HG03175 (cell line): ENCODE measurements at regions not wholly inside any gene's neighbourhood (a gene's known extent, or its start where the extent isn't known, plus 50 kb on each side); places are given as distances from the start of the nearest gene placed in this dataset.
"Not testable (repeated sequence)": the region's sequence is repeated elsewhere in the genome, so short reads cannot be mapped to it uniquely, and the experiment has no call there.

ENCODE experiments used
- ATAC-seq: cut with Tn5 transposase; IDR thresholded peaks from one replicate; pipeline ENCODE4 v1.9.1; 2021; ENCODE audit warnings: mild to moderate bottlenecking, moderate library complexity; ENCODE audit not compliant: unreplicated experiment

- no peak for ATAC-seq
Observed at GRCh38 chr17:74126179-74126900, 77.1 kb upstream of the RPL38 start.

DNA sequence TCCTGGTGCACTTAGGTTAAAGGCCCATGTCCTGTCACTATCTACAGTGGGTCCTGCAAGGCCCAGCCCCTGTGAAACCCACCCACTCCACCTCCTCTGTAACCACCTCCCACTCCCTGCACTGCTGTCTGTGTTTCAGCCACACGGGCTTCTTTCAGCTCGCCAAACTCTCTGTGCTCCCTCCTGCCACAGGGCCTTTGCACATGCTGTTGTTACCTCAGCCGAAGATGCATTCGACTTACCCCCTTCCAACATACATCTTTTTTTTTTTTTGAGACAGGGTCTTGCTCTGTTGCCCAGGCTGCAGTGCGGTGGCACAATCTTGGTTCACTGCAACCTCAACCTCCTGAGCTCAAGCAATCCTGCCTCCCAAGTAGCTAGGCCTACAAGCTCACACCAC is 76.5 kb upstream of the RPL38 start:
- ATAC-seq, result no peak

GRCh38 chr17:74128456-74129211 is 74.8 kb upstream of the RPL38 start:
- ATAC-seq, result no peak

DNA sequence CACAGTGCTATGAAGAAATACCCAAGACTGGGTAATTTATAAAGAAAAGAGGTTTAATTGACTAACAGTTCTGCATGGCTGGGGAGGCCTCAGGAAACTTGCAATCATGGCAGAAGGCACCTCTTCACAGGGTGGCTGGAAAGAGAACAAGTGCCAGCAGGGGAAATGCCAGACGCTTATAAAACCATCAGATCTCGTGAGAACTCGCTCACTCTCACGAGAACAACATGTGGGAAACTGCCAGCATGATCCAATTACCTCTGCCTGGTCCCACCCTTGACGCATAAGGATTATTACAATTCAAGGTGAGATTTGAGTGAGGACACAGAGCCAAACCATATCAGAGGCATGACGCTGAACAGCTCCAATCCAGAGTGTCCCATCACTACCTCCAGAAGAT is 73.7 kb upstream of the RPL38 start:
- ATAC-seq, result not testable (repeated sequence)

- ATAC-seq, result no peak
Observed at GRCh38 chr17:74130276-74130675, 73.2 kb upstream of the RPL38 start.

DNA sequence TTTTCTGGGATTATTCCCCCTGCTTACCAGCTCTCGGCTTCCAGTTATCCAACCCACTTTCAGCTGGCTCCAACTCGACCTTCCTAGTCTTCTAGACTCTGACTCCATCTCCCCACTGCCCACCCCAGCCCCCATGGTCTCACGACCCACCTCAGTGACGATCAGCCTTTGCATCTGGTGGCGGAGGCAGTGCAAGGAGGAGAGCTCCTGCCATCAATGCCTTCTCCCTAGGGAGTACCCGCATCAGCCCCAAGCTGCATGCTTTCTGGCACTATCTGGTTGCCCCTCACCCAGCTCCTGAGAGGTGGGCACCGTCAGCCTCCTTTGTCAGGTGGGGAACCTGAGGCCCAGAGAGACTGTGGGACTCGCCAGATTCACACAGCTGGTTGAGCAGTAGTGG is 72.6 kb upstream of the RPL38 start:
- no peak for ATAC-seq

DNA sequence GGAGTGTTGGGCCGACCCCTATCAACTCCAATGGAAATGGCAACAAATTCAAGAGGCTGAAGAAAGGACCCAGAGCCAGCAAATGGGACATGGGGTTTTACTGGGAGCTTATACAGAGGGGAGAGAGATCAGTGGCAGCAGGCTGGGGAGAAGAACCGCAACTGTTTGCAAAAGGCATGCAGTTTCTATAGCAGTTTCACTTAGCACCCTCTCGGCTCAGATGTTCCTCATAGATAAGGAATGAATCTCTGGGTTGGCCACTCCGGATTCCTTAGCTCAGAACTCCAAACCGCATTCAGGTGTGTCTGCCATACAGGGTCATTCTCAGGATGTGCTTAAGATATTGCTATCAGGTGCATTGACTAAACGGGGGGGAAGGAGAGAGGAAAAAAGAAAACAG is 71.1 kb upstream of the RPL38 start:
- no peak for ATAC-seq

- ATAC-seq, result no peak
Observed at GRCh38 chr17:74133740-74134139, 69.7 kb upstream of the RPL38 start.

DNA sequence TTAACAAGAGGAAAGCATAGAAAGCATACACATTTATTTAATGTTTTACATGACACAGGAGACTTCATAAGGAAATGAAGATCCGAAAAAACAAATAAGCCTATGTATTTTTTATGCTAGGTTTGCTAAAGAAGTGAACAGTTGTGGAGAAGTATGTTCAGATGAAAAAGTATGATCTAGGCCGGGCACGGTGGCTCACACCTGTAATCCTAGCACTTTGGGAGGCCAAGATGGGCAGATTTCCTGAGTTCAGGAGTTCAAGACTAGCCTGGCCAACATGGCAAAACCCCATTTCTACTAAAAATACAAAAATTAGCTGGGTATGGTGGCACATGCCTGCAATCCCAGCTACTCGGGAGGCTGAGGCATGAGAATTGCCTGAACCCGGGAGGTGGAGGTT is 69.2 kb upstream of the RPL38 start:
- not testable (repeated sequence) for ATAC-seq

GRCh38 chr17:74134991-74135390 is 68.5 kb upstream of the RPL38 start:
- ATAC-seq, result no peak

- no peak for ATAC-seq
Observed at GRCh38 chr17:74135391-74136167, 67.9 kb upstream of the RPL38 start.

- no peak for ATAC-seq
Observed at GRCh38 chr17:74137416-74137815, 66.1 kb upstream of the RPL38 start.

DNA sequence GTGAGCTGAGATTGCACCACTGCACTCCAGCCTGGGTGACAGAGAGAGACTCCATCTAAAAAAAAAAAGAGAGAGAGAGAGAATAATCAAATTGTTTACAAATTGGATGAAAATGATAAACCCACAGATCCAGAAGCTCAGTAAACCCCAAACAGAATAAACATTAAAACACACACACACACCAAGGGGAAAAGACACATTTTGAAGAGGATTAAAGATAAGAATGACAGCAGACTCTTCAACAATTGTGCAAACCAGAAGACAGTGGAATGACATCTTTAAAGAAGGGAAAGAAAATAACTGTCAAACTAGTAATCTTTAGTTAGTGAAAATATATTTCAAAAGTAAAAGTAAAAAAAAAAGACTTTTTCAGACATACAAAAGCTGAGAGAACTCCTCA is 64.4 kb upstream of the RPL38 start:
- no peak for ATAC-seq

GRCh38 chr17:74140282-74140681 is 63.2 kb upstream of the RPL38 start:
- ATAC-seq, result no peak

DNA sequence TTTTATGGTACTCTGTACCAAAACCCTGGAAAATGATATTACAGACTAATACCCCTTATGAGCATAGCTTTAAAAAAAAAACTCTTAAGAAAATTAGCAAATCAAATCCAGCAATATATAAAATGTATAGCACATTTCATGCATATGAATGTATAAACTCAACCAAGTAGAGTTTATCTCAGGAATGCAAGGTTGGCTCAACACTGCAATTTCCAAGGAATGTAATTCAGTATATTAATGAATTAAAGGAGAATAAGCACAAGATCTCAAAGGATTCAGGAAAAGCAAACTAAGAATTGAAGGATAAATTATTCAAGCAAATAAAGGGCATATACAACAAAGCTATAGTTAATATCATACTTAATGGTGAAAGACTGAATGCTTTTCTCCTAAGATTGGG is 61.9 kb upstream of the RPL38 start:
- ATAC-seq, result no peak

DNA sequence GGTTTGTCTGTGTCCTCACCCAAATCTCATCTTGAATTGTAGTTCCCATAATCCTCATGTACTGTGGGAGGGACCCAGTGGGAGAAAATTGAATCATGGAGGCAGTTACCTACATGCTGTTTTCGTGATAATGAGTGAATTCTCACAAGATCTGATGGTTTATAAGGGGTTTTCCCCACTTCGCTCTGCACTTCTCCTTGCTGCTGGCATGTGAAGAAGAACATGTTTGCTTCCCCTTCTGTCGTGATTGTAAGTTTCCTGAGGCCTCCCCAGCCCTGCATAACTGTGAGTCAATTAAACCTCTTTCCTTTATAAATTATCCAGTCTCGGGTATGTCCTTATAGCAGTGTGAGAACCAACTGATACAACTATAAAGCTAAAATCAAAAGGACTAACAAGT is 60.2 kb upstream of the RPL38 start:
- not testable (repeated sequence) for ATAC-seq

DNA sequence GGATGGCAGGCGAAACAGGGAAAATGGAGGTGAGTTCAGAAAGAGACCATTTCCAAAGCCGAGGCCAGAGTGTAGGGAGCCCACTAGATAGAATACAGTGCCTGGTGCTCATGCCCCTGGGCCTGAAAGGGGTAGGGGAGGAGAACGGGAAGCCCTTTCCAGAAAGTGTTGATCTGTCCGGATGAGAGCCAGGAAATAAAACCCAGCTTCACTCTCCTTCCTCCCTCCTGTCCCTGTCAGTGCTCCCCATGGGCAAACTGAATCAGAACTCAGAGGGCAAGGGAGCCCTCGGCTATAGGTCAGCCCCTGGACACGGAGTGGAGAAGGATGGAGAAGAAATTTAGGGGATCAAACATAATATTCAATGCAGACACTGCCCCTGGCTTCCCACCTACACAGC is 57.7 kb upstream of the RPL38 start:
- no peak for ATAC-seq

- no peak for ATAC-seq
Observed at GRCh38 chr17:74146196-74146595, 57.3 kb upstream of the RPL38 start.

DNA sequence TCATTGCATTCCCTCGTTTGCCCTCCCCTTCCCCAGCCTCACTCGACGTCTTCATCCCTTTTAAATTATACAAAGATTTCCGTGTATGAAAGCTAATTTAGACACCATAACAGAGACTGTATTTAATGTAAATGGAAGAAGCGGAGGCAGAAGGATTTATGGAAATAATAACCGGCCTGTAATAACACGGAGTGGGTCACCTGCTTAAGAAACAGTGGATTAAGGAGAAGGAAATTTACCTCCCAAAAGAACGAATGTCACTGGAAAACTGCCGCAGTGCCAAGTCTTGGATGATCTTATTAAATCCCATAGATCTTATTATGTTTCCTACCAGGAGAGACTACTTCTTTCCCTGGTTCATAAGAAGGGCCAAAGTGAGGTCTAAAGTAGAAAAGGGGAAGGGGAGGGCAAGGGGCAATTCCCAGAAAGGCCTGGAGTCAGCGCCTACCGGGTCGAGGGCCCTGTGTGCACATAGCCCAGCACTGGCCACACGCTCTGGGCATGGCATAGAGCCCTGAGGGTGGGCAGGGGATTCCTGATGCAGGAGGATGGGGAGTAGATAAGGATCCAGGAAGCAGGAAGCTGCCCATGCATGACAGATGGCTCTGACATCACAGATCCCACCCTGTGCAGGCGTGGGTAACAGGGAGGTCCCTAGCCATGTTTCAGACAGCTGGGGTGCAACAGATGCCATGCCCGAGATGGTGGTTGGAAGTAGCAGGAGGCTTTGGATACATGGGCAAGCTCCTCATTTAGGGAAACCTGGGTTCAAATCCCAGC is 56.2 kb upstream of the RPL38 start:
- no peak for ATAC-seq

- no peak for ATAC-seq
Observed at GRCh38 chr17:74147966-74148365, 55.5 kb upstream of the RPL38 start.

GRCh38 chr17:74148446-74148845 is 55.0 kb upstream of the RPL38 start:
- ATAC-seq, result no peak
